HL-60 (cell line): ENCODE measurements at regions not wholly inside any gene's neighbourhood (a gene's known extent, or its start where the extent isn't known, plus 50 kb on each side); places are given as distances from the start of the nearest gene placed in this dataset.

Experiments
- DNase-seq, 2 experiments: peaks; one replicate each; pipeline ENCODE4 v3.0.0-alpha.2; 2010 to 2020; ENCODE audit warnings: low read depth in 1 of 2, low spot score in 1 of 2
- H3K27ac ChIP-seq: fragments of 250-450 bp; sonication (Bioruptor Pico); replicated peaks from 2 replicates; pipeline ENCODE4 v1.5.1; 2020; ENCODE audit warnings: mild to moderate bottlenecking, moderate library complexity
- H3K27me3 ChIP-seq: fragments of 250-450 bp; sonication (Bioruptor Pico); 2 replicates; pipeline ENCODE4 v1.5.1; 2021; ENCODE audit warnings: mild to moderate bottlenecking, moderate library complexity; ENCODE audit not compliant: insufficient read depth, poor library complexity, severe bottlenecking
- H3K4me3 ChIP-seq: replicated peaks from 2 replicates; pipeline ENCODE4 v1.5.1; 2011; ENCODE audit warnings: mild to moderate bottlenecking, control low read depth, low read length; ENCODE audit not compliant: insufficient read depth
- CTCF ChIP-seq: IDR thresholded peaks from one replicate; pipeline ENCODE4 v1.5.1; 2011; ENCODE audit warnings: low read length, control low read depth, inconsistent platforms; ENCODE audit not compliant: insufficient read depth
- GABPA ChIP-seq: IDR thresholded peaks from 2 replicates; pipeline ENCODE4 v1.6.1; 2012; ENCODE audit warnings: low read depth
- POLR2AphosphoS5 ChIP-seq: IDR thresholded peaks from 2 replicates; pipeline ENCODE4 v1.6.1; 2012; ENCODE audit warnings: low read depth
- REST ChIP-seq: IDR thresholded peaks from 2 replicates; pipeline ENCODE4 v1.6.1; 2012; ENCODE audit warnings: low read depth; ENCODE audit not compliant: insufficient replicate concordance
- SPI1 ChIP-seq: IDR thresholded peaks from 2 replicates; pipeline ENCODE4 v1.6.1; 2012; ENCODE audit warnings: low read depth, mild to moderate bottlenecking, borderline replicate concordance

GRCh38 chr10:129108378-129108777 is 358.7 kb upstream of the MGMT start:
- no peaks in the 10 kb centered on the region for H3K27me3 ChIP-seq
- H3K27ac ChIP-seq = no peak overlapping the region
- H3K4me3 ChIP-seq = no peak overlapping the region
- DNase-seq = no peak
- TF ChIP-seq POLR2AphosphoS5 = no peak
- TF ChIP-seq SPI1 = no peak
- TF ChIP-seq CTCF = no peak
- TF ChIP-seq GABPA = no peak
- TF ChIP-seq REST = no peak

GRCh38 chr10:129108994-129109393 is 358.0 kb upstream of the MGMT start:
- Histone ChIP-seq H3K4me3 (no peak overlapping the region), H3K27me3 (no peaks in the 10 kb centered on the region), H3K27ac (no peak overlapping the region)
- DNase-seq = no peak
- TF ChIP-seq CTCF (no peak), GABPA (no peak), REST (no peak), SPI1 (no peak), POLR2AphosphoS5 (no peak)

GRCh38 chr10:129110780-129111179 is 356.3 kb upstream of the MGMT start:
- DNase-seq = no peak
- no peak for TF ChIP-seq REST
- no peak for TF ChIP-seq POLR2AphosphoS5
- no peak for TF ChIP-seq CTCF
- TF ChIP-seq GABPA = no peak
- TF ChIP-seq SPI1 = no peak
- no peak overlapping the region for H3K4me3 ChIP-seq

More at GRCh38 chr10:129110780-129111179, 356.3 kb upstream of the MGMT start:
- Histone ChIP-seq H3K27me3 (no peaks in the 10 kb centered on the region), H3K27ac (no peak overlapping the region)
